MCF 10A (cell line): ENCODE measurements at regions not wholly inside any gene's neighbourhood (a gene's known extent, or its start where the extent isn't known, plus 50 kb on each side); places are given as distances from the start of the nearest gene placed in this dataset.

Source experiments
- BruUV-seq: library from RNA; stranded (reverse); fragments of 400-500 nt; replicated peaks from 2 replicates; lab custom pipeline; 2021; lab: Mats Ljungman, UMichigan
- CTCF ChIA-PET: fragments of 300-600 bp; sonication (Branson Sonifier 250); formaldehyde crosslinking; extraction: SDS; loops from one replicate; lab custom pipeline; 2021; ENCODE audit warnings: antibody characterized with exemption, inconsistent platforms; lab: Yijun Ruan, JAX
- POLR2A ChIA-PET: fragments of 300-600, 350-650 bp; sonication (Branson Sonifier 250); formaldehyde crosslinking; extraction: SDS; loops from one replicate; lab custom pipeline; 2020; ENCODE audit warnings: antibody characterized with exemption, inconsistent platforms; lab: Yijun Ruan, JAX
- DNase-seq: peaks from one replicate; pipeline ENCODE4 v3.0.0-alpha.2; 2018; ENCODE audit not compliant: unreplicated experiment
- H3K27ac Mint-ChIP-seq: one replicate; pipeline ENCODE4 v1.8.0; 2022; ENCODE audit warnings: mild to moderate bottlenecking, low read depth, mixed read lengths; ENCODE audit not compliant: unreplicated experiment
- H3K27me3 Mint-ChIP-seq: one replicate; pipeline ENCODE4 v1.8.0; 2022; ENCODE audit warnings: mixed read lengths; ENCODE audit not compliant: insufficient read depth, unreplicated experiment
- H3K36me3 Mint-ChIP-seq: one replicate; pipeline ENCODE4 v1.8.0; 2022; ENCODE audit warnings: mild to moderate bottlenecking, moderate library complexity, mixed read lengths; ENCODE audit not compliant: insufficient read depth, unreplicated experiment
- H3K4me1 Mint-ChIP-seq: one replicate; pipeline ENCODE4 v1.8.0; 2022; ENCODE audit warnings: mixed read lengths; ENCODE audit not compliant: insufficient read depth, unreplicated experiment
- H3K4me3 Mint-ChIP-seq: one replicate; pipeline ENCODE4 v1.8.0; 2022; ENCODE audit warnings: mild to moderate bottlenecking, moderate library complexity, mixed read lengths; ENCODE audit not compliant: unreplicated experiment
- H3K9me3 Mint-ChIP-seq: one replicate; pipeline ENCODE4 v1.8.0; 2022; ENCODE audit warnings: mixed read lengths; ENCODE audit not compliant: unreplicated experiment
- intact Hi-C: fragments of 100-400 bp; cut with micrococcal nuclease; formaldehyde crosslinking; loops from 2 replicates; pipeline ENCODE4 v1.14.1; 2022
- TF ChIP-seq, protein P1 (sequence below): fragments of 200-600 bp; IDR thresholded peaks from one replicate; pipeline ENCODE4 v1.8.0; 2022; ENCODE audit warnings: antibody characterized with exemption, mild to moderate bottlenecking; ENCODE audit not compliant: unreplicated experiment

DNA sequence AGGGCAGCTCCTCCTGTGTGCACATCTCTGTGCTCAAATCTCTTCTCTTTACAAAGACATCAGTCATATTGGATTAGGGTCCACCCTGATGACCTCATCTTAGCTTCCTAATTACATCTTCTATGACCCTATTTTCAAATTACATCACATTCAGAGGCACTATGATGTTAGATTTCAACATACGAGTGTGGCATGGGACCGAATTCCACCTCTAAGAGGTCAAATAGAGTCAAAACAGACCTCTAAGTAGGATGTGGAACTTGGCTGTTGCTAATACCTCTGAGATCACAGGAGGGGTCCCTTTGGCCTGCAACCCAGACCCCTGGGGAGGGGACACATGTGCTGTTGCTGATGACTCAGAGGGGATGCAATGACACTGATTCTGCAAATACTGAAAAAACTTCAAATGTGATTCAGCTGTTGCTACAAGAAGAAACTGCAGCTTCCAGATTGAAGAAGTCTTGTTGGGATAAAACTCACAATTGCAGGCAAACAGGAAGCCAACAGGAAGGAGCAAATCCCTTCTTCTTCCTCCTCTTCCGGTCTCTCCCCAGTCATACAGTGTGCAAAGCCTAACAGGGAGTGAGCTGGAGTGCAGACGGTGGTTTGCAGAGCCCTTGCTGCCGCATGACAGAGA, 216.2 kb downstream of the MYLK4 start:
- DNase-seq: no peak

DNA sequence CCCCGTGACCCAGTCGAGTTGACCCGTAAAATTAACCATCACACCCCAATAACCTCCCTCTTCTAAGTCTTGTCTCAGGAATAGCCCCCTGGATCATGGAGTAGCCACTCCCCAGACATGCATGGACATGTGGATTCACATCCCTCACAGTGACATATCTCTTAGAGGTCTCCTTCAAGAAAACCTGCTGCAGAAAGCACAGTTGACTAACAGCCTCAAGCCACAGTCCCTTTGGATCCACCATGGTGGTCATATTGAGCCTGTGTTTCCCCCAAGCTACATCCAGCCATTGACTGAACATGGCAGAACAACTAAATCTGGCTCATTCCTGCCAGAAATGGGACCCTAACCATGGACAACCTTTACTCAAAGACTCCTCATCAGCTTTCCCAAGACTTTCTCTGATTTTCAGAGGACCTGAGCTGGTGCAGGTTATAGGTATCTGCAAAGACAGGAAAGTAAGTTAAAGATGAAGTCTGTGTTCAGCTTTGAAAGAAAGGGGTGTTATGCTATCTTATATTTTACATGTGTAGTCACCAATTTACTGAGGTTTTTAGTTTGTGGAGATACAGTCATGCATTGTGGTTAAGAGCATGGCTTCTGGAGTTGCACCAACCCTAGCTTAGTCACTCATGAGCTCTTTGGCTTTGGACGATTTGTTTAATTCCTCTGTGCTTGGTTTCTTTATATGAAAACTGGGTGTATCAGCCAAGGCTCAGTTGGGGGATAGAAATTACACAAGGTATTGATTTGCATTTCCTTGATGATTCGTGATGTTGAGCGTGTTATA, 219.1 kb downstream of the MYLK4 start:
- Mint-ChIP-seq H3K27ac (no peak overlapping the region), H3K36me3 (no peaks in the 10 kb centered on the region), H3K27me3 (no peaks in the 10 kb centered on the region), H3K4me1 (peaks cover 16% of the 10 kb centered on the region), H3K4me3 (no peak overlapping the region), H3K9me3 (peaks cover 7% of the 10 kb centered on the region)
- DNase-seq: peak; percentile 76
- intact Hi-C loops: loop anchor here (5.0 kb wide), 1 partner anchor 166 kb away; no protein-coding TSS in a partner anchor
- TF ChIP-seq, protein P1, sequence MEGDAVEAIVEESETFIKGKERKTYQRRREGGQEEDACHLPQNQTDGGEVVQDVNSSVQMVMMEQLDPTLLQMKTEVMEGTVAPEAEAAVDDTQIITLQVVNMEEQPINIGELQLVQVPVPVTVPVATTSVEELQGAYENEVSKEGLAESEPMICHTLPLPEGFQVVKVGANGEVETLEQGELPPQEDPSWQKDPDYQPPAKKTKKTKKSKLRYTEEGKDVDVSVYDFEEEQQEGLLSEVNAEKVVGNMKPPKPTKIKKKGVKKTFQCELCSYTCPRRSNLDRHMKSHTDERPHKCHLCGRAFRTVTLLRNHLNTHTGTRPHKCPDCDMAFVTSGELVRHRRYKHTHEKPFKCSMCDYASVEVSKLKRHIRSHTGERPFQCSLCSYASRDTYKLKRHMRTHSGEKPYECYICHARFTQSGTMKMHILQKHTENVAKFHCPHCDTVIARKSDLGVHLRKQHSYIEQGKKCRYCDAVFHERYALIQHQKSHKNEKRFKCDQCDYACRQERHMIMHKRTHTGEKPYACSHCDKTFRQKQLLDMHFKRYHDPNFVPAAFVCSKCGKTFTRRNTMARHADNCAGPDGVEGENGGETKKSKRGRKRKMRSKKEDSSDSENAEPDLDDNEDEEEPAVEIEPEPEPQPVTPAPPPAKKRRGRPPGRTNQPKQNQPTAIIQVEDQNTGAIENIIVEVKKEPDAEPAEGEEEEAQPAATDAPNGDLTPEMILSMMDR: no peak
- ChIA-PET CTCF (interaction anchor here (1.1 kb wide), 1 partner anchor 103 kb away, joined by 4 read pairs; no protein-coding TSS in a partner anchor), POLR2A (interaction anchor here (1.0 to 2.1 kb wide), 2 partner anchors 9 to 14 kb away, joined by 3 to 8 read pairs; no protein-coding TSS in a partner anchor)
- BruUV-seq: no TSS peak

More for the DNA sequence above, 216.2 kb downstream of the MYLK4 start:
- ChIA-PET POLR2A (no interaction called here), CTCF (no interaction called here)
- TF ChIP-seq, protein P1: no peak
- peaks cover 16% of the 10 kb centered on the region for H3K4me1 Mint-ChIP-seq
- peaks cover 15% of the 10 kb centered on the region for H3K9me3 Mint-ChIP-seq
- no TSS peak for BruUV-seq
- intact Hi-C loops: loop anchor here (5.0 kb wide), 1 partner anchor 163 kb away; no protein-coding TSS in a partner anchor
- peaks cover 10% of the 10 kb centered on the region for H3K27me3 Mint-ChIP-seq
- no peak overlapping the region for H3K27ac Mint-ChIP-seq
- H3K36me3 Mint-ChIP-seq: no peaks in the 10 kb centered on the region
- no peak overlapping the region for H3K4me3 Mint-ChIP-seq

DNA sequence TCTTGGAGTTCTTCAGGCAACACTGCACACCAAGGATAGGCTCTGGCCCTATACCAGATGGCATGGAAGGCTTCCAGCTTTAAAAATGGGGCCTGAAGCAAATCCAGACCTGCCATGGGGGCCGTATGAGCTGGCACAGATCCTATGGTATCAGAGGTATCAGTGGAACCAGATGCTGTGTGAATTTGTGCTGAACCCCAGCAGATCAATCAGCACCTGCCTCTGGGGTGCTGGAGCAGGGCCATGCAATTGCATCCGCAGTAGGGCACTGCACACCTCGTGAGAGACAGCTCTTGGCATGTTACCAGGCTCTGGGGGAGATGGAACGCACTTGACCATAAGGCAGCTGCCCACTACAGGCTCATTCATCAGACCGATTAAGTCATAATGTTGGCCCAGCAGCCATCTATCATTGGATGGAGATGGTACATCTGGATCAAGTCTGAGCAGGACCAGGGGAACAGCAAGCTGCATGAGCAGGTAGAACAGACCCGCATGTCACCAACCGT, 221.5 kb downstream of the MYLK4 start:
- Mint-ChIP-seq H3K36me3 (no peaks in the 10 kb centered on the region), H3K27me3 (no peaks in the 10 kb centered on the region), H3K27ac (no peak overlapping the region), H3K4me3 (no peak overlapping the region), H3K9me3 (peaks cover 7% of the 10 kb centered on the region), H3K4me1 (peaks cover 16% of the 10 kb centered on the region)
- TF ChIP-seq, protein P1: no peak
- ChIA-PET CTCF (interaction anchor here (0.7 to 1.3 kb wide), 2 partner anchors 22 to 84 kb away, joined by 3 read pairs; no protein-coding TSS in a partner anchor), POLR2A (interaction anchor here (0.6 kb wide), 1 partner anchor 74 kb away, joined by 3 read pairs; no protein-coding TSS in a partner anchor)
- DNase-seq: no peak
- no TSS peak for BruUV-seq
- intact Hi-C loops: no loop called here

DNA sequence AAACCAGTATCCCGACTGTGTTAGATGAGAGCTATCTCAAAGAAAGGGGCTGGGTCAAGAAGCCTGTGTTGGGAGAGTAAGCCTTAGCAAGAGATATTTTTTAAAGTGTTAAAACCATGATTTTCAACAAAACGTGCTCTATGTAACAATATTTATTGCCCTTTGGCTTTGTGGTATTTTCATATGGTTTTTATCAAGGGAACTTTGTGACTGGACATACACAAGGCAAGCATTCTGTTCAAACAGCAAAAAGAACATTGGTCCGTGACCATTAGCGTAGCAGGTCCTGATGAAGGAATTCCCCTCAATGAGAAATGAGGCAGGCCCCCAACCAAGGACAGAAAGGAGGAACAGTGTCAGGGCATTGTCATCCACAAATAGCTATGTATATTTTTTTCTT, 222.6 kb downstream of the MYLK4 start:
- Mint-ChIP-seq H3K9me3 (peaks cover 7% of the 10 kb centered on the region), H3K36me3 (no peaks in the 10 kb centered on the region), H3K4me3 (no peak overlapping the region), H3K27me3 (no peaks in the 10 kb centered on the region), H3K27ac (no peak overlapping the region), H3K4me1 (peaks cover 19% of the 10 kb centered on the region)
- TF ChIP-seq, protein P1: no peak
- no peak for DNase-seq
- intact Hi-C loops: no loop called here
- ChIA-PET CTCF (no interaction called here), POLR2A (no interaction called here)
- BruUV-seq: no TSS peak
